GM19468 (cell line): ENCODE measurements at regions not wholly inside any gene's neighbourhood (a gene's known extent, or its start where the extent isn't known, plus 50 kb on each side); places are given as distances from the start of the nearest gene placed in this dataset.
"Not testable (repeated sequence)": the region's sequence is repeated elsewhere in the genome, so short reads cannot be mapped to it uniquely, and the experiment has no call there.

Source experiments
- ATAC-seq: cut with Tn5 transposase; IDR thresholded peaks from one replicate; pipeline ENCODE4 v1.9.1; 2021; ENCODE audit warnings: mild to moderate bottlenecking, moderate library complexity, moderate number of reproducible peaks; ENCODE audit not compliant: unreplicated experiment; ENCODE audit errors: extremely low read depth

DNA sequence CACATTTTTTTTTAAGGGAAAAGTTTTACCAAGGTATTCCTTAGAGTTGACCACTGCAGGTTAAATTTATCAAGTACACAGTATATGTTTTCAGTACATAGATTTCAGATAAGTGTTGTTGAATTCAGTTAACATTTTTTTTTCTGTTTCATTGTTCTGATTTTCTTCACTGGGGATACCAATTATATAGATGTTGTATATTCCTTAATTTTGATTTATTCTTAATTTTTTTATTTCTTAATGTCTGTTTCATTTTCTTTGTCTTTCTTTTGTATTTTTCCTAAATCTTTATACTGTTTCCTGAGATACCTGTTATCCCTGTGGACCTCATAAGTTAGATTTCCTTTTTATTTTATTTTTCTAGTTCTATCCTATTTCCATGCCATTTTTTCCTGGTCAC, 234.8 kb downstream of the TTC6 start:
- ATAC-seq: no peak

DNA sequence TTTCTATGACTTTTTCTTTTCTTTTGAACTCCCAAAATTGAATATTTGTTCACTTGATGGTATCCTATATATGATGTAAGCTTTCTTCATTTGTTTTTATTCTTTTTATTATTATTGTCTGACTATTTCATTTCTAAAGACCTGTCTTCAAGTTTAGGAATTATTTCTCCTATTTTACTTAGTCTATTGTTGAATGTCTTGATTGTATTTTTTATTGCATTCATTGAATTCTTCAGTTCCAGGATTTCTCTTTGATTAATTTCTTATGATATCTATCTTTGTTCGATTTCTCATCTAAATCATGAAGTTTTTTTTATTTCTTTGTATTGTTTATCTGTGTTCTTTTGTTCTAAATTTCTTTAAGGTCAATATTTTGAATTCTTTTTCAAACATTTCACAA, 238.8 kb downstream of the TTC6 start:
- ATAC-seq: no peak

DNA sequence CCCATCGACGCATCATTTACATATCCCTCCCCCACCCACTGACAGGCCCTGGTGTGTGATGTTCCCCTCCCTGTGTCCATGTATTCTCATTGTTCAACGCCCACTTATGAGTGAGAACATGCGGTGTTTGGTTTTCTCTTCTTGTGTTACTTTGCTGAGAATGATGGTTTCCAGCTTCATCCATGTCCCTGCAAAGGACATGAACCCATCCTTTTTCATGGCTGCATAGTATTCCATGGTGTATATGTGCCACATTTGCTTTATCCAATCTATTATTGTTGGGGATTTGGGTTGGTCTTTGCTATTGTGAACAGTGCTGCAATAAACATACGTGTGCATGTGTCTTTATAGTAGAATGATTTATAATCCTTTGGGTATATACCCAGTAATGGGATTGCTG, 243.3 kb downstream of the TTC6 start:
- ATAC-seq: not testable (repeated sequence)

DNA sequence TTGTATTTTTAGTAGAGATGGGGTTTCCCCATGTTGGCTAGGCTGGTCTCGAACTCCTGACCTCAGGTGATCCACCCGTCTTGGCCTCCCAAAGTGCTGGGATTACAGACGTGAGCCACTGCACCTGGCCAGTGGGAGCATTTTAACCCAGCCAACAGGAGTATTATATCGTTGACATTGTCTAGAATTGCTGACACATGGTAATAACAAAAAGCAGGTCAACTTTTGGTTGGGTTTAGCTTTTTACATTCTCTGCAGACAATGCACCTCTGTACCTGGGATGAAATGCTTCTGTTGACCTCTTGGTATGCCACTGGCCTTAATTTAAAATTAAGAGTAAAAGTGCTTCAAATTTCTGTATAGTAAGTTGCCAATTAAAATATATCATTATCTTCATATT, 245.6 kb downstream of the TTC6 start:
- ATAC-seq: not testable (repeated sequence)

DNA sequence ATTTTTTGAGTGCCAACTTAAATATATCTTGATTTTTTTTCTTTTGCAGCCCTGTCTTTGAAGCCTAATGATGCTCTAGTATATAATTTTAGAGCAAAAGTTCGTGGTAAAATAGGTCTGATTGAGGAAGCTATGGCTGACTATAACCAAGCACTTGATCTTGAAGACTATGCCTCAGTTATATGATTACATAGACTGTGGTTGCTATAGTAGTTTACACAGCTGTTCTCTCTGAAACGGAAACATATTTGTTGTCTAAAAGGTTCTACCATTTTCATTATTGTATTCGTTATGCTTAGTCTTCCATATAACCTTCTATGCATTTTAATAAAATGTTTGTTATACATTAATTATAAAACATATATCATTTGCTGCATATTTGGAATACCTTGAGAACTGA, 246.7 kb downstream of the TTC6 start:
- no peak for ATAC-seq

DNA sequence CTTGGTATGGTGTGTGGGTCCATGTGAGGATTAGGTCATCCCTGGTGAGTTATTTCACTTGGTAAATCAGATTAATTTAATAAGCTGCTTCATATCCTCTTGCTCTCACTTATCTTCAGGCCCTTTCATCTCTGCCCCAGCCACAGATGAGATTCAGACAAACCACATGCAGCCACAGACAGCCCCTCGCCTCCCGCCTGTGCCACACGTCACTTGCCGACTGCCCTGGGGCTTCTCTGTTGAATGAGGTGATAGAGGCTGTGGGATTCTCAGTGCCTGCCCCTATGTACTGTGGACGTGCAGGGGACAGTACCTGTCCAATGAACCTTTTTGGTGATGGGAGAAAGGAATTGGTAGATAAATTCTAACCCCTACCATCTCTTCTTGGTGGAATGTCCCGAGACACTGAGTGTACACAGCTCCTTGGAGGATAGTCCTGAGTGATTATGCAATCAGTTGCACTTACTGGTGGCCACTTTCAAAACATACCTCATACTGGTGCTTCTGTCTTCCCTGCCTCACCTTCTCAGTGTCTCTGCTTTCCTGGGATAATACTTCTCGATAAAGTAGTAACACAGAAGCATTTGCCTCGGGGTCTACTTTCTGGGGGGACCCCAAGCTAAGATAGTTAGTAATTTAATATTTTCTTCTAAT, 248.7 kb downstream of the TTC6 start:
- ATAC-seq: no peak

DNA sequence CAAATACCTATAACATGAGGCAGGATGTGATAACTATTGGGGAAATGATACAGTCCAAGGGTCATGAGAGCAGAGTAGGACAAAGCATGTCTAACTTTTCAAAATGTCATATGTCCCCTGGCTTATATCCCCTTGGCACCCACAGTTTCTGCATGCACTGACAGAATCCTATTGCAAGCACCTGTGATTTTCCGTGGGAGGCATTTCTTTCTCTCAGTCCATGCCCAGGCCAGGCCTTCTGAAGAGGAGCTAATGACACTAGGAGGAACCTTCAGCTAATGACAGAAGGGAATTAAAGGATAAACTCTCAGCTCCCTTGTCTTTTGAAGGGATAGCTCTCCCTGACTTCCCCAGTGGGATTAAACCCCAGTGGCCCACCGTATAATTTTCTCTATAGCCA, 249.2 kb downstream of the TTC6 start:
- no peak for ATAC-seq

DNA sequence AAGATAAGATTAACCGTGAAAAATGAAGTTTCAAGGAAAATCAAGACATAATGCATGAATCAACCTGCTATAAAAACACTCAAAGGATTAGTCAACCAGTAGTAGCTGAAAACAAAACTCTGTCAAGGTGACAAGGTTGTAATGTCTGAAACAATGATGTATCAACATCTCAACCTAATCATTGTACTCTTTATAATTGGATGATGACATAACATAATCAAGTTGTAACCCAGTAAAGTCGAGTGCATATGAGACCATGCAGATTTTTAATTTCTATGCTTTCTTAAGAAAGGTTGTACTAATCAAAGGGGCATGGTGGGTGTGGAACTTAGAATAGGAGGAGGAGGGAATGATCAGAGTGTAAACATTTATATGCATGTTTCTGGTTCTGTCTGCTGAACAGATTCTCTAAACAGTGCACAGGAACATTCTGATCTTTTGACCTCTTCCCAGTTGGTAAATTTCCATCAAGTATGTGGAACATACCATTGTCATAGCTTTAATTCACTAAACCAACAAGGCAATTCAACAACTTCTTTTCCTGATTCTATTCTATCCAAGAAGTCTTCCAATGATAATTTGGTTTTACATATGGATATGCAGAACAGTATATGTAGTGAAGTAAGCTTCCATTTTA, 253.7 kb downstream of the TTC6 start:
- no peak for ATAC-seq

DNA sequence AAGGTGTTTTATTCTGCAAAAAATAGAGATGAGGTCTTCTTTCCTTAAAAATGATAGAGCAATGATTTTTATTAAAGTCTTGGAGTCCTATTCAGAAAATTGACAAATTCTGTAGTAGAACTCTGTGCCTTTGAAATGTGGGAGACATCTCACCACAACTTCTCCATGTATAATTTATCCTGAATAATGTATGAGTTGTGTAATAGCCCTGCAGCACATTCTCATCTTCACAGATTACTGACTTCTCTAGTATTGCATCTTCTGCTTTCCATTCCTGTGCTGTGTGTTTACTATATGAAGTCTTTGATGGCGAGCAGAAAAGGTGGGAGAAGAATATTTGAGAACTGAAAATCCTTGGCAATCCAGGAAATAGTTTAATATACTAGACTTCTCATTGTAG, 255.6 kb downstream of the TTC6 start:
- ATAC-seq: no peak

DNA sequence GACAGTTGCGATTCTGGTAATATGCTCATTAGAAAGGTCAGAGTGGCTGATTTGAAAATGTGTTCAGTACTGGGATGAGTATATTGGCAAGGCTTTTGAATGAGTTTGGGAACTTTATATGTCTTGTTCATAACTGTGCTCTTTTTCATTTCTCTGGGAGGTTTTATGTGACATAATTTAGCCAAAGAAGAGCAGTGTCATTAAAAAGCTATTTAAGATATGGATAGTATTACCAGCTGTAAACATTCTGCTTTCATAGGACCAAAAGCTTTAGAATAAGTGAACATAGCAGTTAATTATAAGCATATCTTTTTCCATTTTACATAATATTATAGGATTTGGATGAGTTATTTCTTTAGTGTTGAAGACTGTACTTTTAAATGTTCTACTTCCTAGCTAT, 260.4 kb downstream of the TTC6 start:
- ATAC-seq: no peak

DNA sequence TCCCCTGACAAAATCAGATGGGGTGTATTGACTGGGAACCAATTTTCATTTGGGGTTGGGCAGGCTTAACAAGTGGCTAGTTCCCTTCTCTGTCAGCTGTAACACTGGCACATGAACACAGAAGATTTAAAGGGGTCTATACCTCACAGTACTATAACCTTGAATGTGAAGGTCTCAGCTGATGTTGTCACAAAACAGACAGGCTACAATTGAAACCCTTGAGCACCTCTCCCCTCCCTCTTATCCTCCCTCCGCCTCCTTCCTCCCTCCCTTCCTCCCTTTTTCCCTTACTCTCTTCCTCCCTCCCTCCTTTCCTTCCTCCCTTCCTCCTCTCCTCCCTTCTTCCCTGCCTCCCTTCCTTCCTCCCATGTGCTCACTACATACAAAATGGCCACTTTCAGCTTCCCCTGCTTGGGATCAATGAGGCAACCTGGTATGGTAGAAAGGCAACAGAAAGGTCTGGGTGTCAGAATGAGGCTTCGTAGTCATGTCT, 262.4 kb downstream of the TTC6 start:
- ATAC-seq: no peak

DNA sequence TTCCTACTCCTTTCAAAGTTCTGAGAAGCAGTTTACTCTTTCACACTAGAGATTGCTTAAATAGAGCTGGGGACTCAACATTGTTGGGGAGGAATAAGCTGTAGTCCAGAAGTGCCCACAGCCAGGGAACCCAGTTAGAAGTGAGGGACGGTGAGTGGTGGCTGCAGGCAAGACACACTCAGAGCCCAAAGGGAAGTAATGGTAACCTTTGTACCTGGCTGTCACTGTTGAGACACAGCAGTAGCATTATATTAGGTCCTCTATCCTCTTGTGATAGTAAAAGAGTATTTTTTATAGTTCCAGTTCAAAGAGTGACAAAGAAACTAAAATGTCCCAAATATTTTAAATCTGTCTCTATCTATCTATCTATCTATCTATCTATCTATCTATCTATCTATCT, 263.3 kb downstream of the TTC6 start:
- ATAC-seq: no peak

DNA sequence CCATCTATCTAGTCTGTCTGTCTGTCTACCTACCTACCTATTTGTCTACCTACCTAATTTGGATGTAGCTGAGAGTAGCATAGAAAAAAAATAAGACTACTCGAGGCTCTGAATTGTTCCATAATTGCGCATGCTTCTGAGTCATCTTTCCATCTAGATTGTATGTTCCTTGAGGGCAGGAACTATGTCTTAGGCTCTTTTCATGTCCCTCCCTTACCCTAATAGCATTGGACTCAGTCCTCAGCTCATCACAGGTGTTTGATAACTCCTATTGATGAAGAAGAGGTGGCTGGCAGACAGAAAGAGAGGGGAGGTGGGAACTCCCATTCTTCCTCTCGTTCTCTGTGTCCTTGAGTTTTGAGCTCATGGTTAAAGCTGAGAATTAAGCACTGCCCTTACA, 263.7 kb downstream of the TTC6 start:
- ATAC-seq: no peak

DNA sequence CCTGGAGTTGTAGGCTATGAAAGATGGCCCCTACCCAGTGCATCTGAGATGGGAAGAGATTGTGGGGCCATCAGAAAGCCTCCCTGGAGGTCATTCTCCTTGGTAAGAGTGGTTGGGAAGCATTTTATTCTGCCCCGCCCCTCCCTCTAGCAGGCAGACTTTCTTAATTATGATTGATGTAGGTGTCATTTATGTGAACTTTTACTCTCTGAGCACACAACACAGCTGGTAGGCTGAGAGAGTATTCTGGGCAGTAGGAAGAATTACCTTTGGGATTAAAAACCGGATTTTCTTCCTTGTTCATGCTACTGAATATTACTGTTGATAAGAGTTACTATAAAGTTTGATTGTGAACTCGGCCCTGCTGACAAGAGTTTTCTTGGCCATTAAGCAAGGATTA, 266.8 kb downstream of the TTC6 start:
- ATAC-seq: no peak

DNA sequence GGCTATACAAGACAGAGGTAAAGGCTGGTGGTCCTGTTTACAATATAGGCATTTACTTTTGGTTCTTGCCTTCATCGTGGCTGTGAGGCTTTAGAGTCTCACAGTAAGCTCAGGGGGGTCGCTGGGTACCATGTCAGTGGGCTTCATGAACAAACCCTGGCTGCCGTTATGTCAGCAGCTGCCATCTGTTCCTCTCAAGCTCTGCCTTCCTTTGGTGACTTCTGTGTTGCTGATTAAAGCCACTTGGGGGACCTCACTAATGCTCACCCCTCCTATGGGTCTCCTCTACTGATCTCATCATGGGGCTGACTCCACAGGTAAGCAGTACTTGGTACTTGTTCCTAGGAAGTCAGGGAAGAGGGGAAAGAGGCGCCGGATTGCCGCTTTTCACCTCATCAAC, 268.7 kb downstream of the TTC6 start:
- ATAC-seq: no peak

DNA sequence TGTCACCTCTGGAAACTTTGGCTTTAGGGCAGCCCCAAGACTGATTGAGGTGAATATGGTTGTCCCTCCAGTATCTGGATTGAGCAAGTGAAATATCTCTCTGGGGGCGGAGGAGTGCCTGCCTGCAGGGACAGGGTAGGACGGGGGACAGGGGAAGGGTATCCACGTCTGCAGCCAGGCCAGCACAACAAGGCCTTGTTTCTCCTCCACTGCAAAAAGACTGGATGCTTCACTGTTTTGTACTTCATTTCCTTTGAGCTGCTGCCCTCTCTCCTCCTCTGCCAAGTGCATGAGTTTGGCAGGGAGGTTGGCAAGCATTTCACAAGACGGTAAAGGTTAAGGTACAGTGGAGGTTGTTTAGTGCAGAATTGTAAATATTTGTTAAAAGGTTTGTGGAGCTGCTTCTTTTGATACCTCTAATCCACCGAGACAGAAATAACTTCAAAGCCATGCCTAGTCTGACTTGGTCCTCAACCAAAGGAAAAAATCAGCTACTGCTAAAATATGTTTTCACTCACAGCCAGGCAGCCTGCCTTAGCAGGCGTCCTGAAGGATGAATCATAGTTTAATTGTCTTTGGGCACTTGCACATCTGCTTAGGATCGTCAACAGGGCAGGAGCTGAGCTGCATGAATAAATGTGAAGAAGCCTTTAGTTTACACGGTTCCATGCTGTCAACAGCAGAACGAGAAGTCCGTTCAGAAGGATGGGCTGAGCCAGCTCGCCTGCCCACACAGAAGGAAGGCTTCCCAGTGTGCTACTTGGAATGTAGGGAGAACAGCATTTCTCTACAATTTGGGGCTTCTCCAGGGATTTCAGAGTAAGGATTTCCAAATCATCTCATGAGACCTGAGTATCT, 269.7 kb downstream of the TTC6 start:
- no peak for ATAC-seq

DNA sequence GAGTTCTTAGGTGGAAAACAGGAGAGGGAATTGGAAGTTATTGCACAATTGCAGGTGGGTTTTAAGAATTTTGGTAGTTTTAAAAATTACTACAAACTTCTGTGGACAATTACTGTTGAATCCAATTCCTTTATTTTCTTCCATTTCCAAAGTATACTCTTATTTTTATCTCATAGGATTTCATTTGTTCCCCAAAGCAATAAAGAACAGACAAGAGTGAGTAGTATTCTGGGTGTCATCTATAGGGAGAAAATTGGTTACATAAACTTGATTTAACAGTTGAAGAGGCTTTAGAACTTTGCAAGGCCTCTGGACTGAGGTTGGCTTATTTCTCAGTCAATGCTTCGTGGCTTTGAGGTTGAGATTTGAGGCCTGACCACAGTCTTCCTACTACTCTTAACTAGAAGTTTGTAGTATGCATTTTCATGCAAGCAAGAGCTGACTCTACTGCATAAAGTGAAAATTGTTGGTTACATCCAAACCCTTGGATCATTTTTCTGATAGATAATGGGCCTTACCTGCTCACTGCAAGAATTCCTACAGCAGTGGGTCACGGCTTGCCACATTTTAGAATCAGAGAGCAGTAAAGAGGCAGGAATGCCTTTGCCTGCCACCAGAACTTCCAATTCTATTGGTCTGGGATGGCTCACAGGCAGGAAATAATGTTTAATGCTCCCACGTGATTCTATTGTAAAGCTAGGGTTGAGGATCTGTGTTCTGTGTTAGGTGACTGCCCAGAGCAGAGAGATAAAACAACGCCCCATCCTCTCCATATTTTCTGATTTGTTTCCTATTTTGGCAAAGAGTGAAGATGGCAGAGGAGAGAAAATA, 270.5 kb downstream of the TTC6 start:
- ATAC-seq: no peak

DNA sequence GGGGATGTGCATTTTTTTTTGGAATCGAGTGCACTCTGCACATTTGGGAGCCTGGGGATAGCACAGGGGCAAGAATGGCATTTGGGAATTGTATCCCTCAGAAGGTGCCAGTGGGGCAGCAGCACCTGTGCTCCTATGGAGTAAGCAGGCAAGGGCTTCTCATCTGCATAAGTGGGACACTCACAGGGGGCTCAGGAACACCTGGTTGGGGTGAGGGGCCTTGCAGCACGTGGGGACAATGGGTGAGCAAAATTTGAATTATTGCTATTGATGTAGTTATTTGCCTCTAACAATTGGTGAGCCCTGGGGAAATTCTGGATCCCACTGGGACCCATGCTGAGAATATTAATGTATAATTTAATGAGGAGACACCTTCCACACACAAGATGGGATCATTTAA, 274.2 kb downstream of the TTC6 start:
- ATAC-seq: no peak

DNA sequence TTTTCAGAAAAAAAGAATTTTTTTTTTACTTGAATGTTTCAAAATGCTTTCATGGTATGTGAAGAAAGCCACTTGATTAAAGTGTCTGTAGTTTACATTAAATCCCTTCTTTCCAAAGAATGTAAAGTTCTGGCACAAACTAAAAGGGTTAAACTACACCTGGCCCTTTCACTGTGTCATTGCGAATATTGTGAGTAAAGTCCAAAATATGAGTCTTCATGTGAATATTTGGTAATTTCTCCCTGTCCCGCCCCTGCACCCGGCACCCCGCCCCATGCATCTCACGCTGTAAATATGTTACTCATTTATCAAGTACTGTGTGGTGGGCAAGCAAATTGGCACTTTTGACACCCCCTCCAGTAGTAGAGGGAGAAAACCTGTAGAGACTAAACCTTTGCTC, 274.7 kb downstream of the TTC6 start:
- no peak for ATAC-seq

DNA sequence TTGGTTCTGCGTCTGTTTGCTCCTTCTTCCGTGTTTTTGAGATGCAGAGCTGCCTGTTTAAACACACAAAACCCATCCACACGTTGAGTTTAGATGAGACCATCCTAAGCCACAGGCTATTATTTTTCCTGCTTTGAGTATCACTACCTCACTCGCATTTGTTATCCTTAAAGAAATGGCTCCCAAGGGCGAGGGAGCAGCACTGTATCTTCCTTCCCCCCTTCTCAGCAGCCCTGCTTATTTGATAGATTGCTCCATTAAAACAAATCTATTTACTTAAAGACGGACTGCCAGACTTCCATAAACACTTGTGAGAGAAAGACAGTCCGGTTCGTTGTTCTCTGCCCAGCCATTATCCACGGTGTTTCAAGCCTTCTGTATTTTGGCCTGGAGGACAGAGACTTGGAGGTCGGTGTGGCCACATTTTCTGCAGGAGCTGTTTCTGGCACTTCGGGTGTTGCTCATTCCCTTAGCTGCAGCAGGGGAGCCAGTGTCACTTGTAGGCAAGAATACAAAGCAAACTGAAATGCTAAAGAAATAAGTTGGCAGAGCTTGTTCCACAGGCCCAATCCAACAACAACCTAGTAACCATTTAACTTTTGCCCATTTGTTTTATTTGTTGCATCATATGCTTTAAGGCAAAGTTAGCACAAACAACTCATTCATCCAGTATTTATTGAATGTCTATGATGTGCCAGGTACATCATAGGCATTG, 275.4 kb downstream of the TTC6 start:
- ATAC-seq: no peak
